D721Med (cell line): ENCODE measurements at regions not wholly inside any gene's neighbourhood (a gene's known extent, or its start where the extent isn't known, plus 50 kb on each side); places are given as distances from the start of the nearest gene placed in this dataset.

Experiments used
- DNase-seq: peaks from one replicate; pipeline ENCODE4 v3.0.0; 2011; ENCODE audit warnings: low spot score; ENCODE audit not compliant: insufficient read length
- FAIRE-seq: peaks from 2 replicates; lab custom pipeline; 2011; peaks lifted over from hg19 to GRCh38; lab: Jason Lieb, UNC
- TF ChIP-seq, protein P1 (sequence below): IDR thresholded peaks from 2 replicates; pipeline ENCODE4 v1.5.1; 2012; ENCODE audit warnings: mild to moderate bottlenecking, control low read depth; ENCODE audit not compliant: insufficient read depth; ENCODE audit errors: missing control alignments

DNA sequence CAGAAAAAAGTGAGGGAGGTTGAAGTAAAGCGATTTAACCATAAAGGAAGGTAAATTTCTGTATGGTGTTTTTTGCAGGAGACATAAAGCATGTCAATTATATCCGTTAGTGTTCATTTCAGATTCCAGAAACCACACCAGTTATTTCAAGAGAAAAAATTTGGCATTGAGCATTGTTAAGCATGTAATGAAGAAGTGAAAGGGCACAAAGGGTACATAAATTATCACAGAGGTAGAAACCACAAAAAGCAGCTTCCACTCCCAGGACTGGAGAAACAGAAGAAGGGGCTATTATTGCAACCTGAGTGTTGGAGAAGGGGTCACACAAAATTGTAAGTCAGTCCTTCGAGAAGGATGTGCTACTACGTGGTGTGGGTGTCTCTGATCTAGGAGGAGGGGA lies 72.2 kb upstream of the DACH1 start:
- no peak for FAIRE-seq
- TF ChIP-seq, protein P1, sequence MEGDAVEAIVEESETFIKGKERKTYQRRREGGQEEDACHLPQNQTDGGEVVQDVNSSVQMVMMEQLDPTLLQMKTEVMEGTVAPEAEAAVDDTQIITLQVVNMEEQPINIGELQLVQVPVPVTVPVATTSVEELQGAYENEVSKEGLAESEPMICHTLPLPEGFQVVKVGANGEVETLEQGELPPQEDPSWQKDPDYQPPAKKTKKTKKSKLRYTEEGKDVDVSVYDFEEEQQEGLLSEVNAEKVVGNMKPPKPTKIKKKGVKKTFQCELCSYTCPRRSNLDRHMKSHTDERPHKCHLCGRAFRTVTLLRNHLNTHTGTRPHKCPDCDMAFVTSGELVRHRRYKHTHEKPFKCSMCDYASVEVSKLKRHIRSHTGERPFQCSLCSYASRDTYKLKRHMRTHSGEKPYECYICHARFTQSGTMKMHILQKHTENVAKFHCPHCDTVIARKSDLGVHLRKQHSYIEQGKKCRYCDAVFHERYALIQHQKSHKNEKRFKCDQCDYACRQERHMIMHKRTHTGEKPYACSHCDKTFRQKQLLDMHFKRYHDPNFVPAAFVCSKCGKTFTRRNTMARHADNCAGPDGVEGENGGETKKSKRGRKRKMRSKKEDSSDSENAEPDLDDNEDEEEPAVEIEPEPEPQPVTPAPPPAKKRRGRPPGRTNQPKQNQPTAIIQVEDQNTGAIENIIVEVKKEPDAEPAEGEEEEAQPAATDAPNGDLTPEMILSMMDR = no peak
- no peak for DNase-seq

DNA sequence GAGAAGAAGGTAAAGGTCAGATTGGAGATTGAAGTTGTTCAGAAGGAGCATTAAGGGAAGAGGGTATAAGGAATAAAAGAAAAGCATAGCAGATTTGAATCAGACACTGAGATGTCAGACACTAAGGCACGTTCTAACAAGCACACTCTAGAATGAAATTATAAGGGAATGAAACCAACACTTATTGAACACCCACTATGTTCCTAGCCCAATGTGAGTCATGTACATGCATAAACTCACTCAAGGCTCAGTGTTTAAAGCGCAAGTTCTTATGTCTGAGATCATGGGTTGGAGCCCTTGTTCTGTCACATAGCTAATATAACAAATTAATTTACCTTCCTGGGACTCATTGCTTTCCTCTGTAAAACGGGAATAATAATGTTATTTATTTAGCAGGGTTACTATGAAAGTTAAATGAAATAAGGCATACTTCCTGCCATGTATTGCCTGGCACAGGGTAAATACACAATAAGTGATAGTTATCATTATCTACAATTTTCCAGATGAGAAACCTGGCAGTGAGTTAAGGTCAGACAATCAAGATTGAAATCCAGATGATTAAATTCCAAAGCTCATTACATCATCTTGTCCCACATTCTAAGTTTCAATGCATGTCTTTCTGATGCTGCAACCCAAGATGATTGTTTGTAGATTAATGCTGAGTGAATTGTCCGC lies 68.3 kb upstream of the DACH1 start:
- DNase-seq (no peak), FAIRE-seq (peak; percentile 44)
- TF ChIP-seq, protein P1 = no peak

DNA sequence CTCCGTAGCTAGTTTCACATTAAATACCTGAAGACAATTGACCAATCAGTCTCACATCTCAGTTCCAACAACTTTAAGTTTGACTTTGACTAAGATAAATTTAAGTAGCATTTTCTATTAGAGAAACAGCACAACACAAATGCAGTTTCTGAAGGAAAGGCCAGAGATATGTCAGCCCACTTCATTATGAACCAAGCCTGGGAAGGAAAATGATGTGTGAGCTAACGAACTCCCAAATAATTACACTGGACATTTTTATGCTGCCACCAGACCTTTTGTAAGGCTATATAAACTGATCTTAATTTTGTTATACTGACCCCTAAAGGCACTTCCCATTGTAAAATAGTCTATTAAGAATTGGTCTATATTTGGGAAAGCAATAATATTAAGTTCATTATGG lies 57.9 kb upstream of the DACH1 start:
- TF ChIP-seq, protein P1 = no peak
- DNase-seq (no peak), FAIRE-seq (no peak)

DNA sequence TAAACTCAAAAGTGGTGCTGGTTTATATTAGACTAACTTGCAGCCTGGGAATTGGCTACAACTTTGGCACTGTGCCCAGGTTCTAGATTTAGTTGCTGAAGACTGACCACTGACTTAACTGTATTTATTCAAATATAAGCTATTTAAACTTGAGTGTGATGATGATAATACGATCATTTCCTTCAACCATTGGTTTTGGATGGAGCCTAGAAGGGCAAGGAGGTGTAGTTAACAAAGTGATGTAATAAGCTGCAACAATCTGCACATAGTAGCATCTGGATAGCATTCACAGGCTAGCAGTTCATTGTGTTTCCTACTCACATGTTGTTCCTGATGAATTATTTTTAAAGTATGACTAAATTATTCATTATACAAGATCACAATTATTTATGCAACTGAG lies 55.2 kb upstream of the DACH1 start:
- DNase-seq = no peak
- no peak for FAIRE-seq
- TF ChIP-seq, protein P1 = no peak
